Psoas muscle (tissue), 7 donors: ENCODE measurements at regions not wholly inside any gene's neighbourhood (a gene's known extent, or its start where the extent isn't known, plus 50 kb on each side); places are given as distances from the start of the nearest gene placed in this dataset.

Experiments
- ATAC-seq, 4 donors: fragments of 200-7000 bp; cut with Tn5 transposase; one replicate each; pipeline ENCODE4 v1.9.1; 2020; ENCODE audit warnings: moderate library complexity in 3 of 4, mild to moderate bottlenecking in 2 of 4
- DNase-seq, 2 donors: peaks; one replicate each; pipeline ENCODE4 v3.0.0-alpha.2; 2020
- H3K27ac ChIP-seq: fragments of 200-600 bp; one replicate; pipeline ENCODE4 v1.8.0; 2022
- H3K27me3 ChIP-seq, 3 donors: fragments of 200-600 bp in 1 of 3; one replicate each; pipeline versions ENCODE4 v1.6.1 to v1.8.0; 2013 to 2022; ENCODE audit warnings: low read length in 2 of 3, mild to moderate bottlenecking in 2 of 3, moderate library complexity in 1 of 3; ENCODE audit not compliant: insufficient read depth in 3 of 3
- H3K36me3 ChIP-seq, 2 donors: fragments of 200-600 bp in 1 of 2; one replicate each; pipeline versions ENCODE4 v1.6.1 to v1.8.0; 2013 to 2022; ENCODE audit warnings: low read depth in 1 of 2, mild to moderate bottlenecking in 1 of 2, moderate library complexity in 1 of 2; ENCODE audit not compliant: insufficient read depth in 1 of 2
- H3K4me1 ChIP-seq: fragments of 200-600 bp; one replicate; pipeline ENCODE4 v1.8.0; 2022
- H3K4me3 ChIP-seq: fragments of 200-600 bp; one replicate; pipeline ENCODE4 v1.8.0; 2022; ENCODE audit warnings: mild to moderate bottlenecking
- H3K9me3 ChIP-seq: fragments of 200-600 bp; one replicate; pipeline ENCODE4 v1.8.0; 2022
- CTCF ChIP-seq: fragments of 200-600 bp; IDR thresholded peaks from one replicate; pipeline ENCODE4 v1.8.0; 2022; ENCODE audit warnings: antibody characterized with exemption
- WGBS, 3 donors: extraction: QIAGEN DNeasy Blood & Tissue Kit; methylation state at CpG; one replicate each; pipeline versions ENCODE4 v1.1.6 to v1.1.7; 2013; 5-methylcytosine and 5-hydroxymethylcytosine counted together
- intact Hi-C, 2 donors: fragments of 100-400 bp; cut with DNase I; formaldehyde crosslinking; loops; one replicate each; pipeline versions ENCODE4 v1.11.0 to v1.14.2; 2022
- donor health status: healthy with polysubstance abuse.
- donor health status: DM: no; HTN: no; CAD: no; lungs with moderate emphysema.
- donor health status: Bipolar disorder and iron deficiency.
- donor health status: healthy.
- donor health status: DM: yes; HTN: yes; CAD: no.
- donor health status: DM: no; HTN: no; CAD: no.
- donor health status: DM: yes; HTN: yes; CAD: no.

GRCh38 chr13:33462109-33462508 is 176.6 kb upstream of the STARD13 start:
- H3K4me3 ChIP-seq: no peak overlapping the region
- intact Hi-C loops: no loop called here
- no peak for DNase-seq
- H3K27me3 ChIP-seq: no peaks in the 10 kb centered on the region
- no peak for ATAC-seq
- 83 to 89% (median 84%) methylated on average over 4 of the region's 4 CpGs for WGBS, 3 donors
- no peak overlapping the region for H3K27ac ChIP-seq
- H3K9me3 ChIP-seq: peaks cover 2% of the 10 kb centered on the region
- no peaks in the 10 kb centered on the region for H3K36me3 ChIP-seq
- H3K4me1 ChIP-seq: no peaks in the 10 kb centered on the region
- no peak for TF ChIP-seq CTCF

GRCh38 chr13:33464345-33464744 is 178.8 kb upstream of the STARD13 start:
- intact Hi-C loops: no loop called here
- Histone ChIP-seq H3K27me3 (no peaks in the 10 kb centered on the region), H3K9me3 (peaks cover 2% of the 10 kb centered on the region), H3K4me1 (no peaks in the 10 kb centered on the region), H3K27ac (no peak overlapping the region), H3K4me3 (no peak overlapping the region), H3K36me3 (no peaks in the 10 kb centered on the region)
- ATAC-seq (no peak), DNase-seq (no peak)
- TF ChIP-seq CTCF: no peak
- 74 to 97% (median 93%) methylated on average over 2 of the region's 2 CpGs for WGBS, 3 donors

GRCh38 chr13:33466262-33466661 is 180.7 kb upstream of the STARD13 start:
- 87 to 92% (median 88%) methylated on average over 2 of the region's 2 CpGs for whole genome bisulfite sequencing, 3 donors

GRCh38 chr13:33467556-33467955 is 182.0 kb upstream of the STARD13 start:
- WGBS, 3 donors: 84 to 98% (median 97%) methylated on average over 3 of the region's 3 CpGs

More at GRCh38 chr13:33466262-33466661, 180.7 kb upstream of the STARD13 start:
- ATAC-seq (no peak), DNase-seq (no peak)
- Histone ChIP-seq H3K27me3 (no peaks in the 10 kb centered on the region), H3K4me1 (no peaks in the 10 kb centered on the region), H3K36me3 (no peaks in the 10 kb centered on the region), H3K4me3 (no peak overlapping the region), H3K9me3 (no peaks in the 10 kb centered on the region), H3K27ac (no peak overlapping the region)
- intact Hi-C loops: no loop called here
- no peak for TF ChIP-seq CTCF

More at GRCh38 chr13:33467556-33467955, 182.0 kb upstream of the STARD13 start:
- Histone ChIP-seq H3K27ac (no peak overlapping the region), H3K4me1 (no peaks in the 10 kb centered on the region), H3K9me3 (no peaks in the 10 kb centered on the region), H3K4me3 (no peak overlapping the region), H3K27me3 (no peaks in the 10 kb centered on the region), H3K36me3 (no peaks in the 10 kb centered on the region)
- no peak for TF ChIP-seq CTCF
- DNase-seq: no peak
- intact Hi-C loops: no loop called here
- no peak for ATAC-seq
